Esophagus squamous epithelium (tissue), 5 donors: ENCODE measurements at regions not wholly inside any gene's neighbourhood (a gene's known extent, or its start where the extent isn't known, plus 50 kb on each side); places are given as distances from the start of the nearest gene placed in this dataset.

Experiments used
- DNase-seq: peaks from one replicate; lab custom pipeline; 2025; lab: John Stamatoyannopoulos, UW
- H3K27ac ChIP-seq, 4 donors: fragments of 200-600 bp; sonication (generic); one replicate each; pipeline ENCODE4 v1.5.1; 2016 to 2019; ENCODE audit warnings: mild to moderate bottlenecking in 1 of 4
- H3K27me3 ChIP-seq, 4 donors: fragments of 200-600 bp; sonication (generic); 1 replicate in 3 of 4; 2 replicates in 1 of 4; pipeline versions ENCODE4 v1.5.1 to v1.6.0; 2017 to 2021; ENCODE audit warnings: antibody characterized with exemption in 1 of 4
- H3K36me3 ChIP-seq, 3 donors: fragments of 200-600 bp; sonication (generic); one replicate each; pipeline ENCODE4 v1.5.1; 2016 to 2019
- H3K4me1 ChIP-seq, 3 donors: fragments of 200-600 bp; sonication (generic); one replicate each; pipeline ENCODE4 v1.5.1; 2017 to 2019
- H3K4me3 ChIP-seq, 4 donors: fragments of 200-600 bp; sonication (generic); 1 replicate in 3 of 4; 2 replicates in 1 of 4; pipeline ENCODE4 v1.5.1; 2016 to 2019; ENCODE audit warnings: mild to moderate bottlenecking in 2 of 4, moderate library complexity in 1 of 4
- H3K9me3 ChIP-seq, 3 donors: fragments of 200-600 bp; sonication (generic); one replicate each; pipeline ENCODE4 v1.5.1; 2016 to 2019
- CTCF ChIP-seq, 6 experiments: fragments of 450-650 bp in 4 of 6; fragments of 200-600 bp in 2 of 6; sonication (generic) in 2 of 6; IDR thresholded peaks; one replicate each; pipeline ENCODE4 v1.5.1; 2016 to 2019; ENCODE audit warnings: antibody characterized with exemption in 6 of 6, mild to moderate bottlenecking in 4 of 6, moderate library complexity in 4 of 6
- POLR2A ChIP-seq, 4 donors: fragments of 450-650 bp; IDR thresholded peaks; one replicate each; pipeline ENCODE4 v1.6.1; 2017; ENCODE audit warnings: antibody characterized with exemption in 4 of 4, mild to moderate bottlenecking in 4 of 4, moderate library complexity in 3 of 4
- WGBS, 2 donors: methylation state at CpG; one replicate each; pipeline ENCODE4 v1.1.5; 2018; 5-methylcytosine and 5-hydroxymethylcytosine counted together
- intact Hi-C: fragments of 100-400 bp; cut with DNase I; formaldehyde crosslinking; loops from one replicate; pipeline ENCODE4 v1.15.0; 2022
- donor health status: DM: yes; HTN: yes; CAD: no.

- Histone ChIP-seq H3K36me3 (no peaks in the 10 kb centered on the region), H3K9me3 (no peaks in the 10 kb centered on the region), H3K27ac (peak overlapping the region; percentile 52 to 84 (median 66)), H3K4me3 (peak overlapping the region; percentile 3 to 27 (median 18)), H3K27me3 (no peaks in the 10 kb centered on the region), H3K4me1 (peaks cover 11 to 49% (median 12%) of the 10 kb centered on the region in 3 donors)
- no peak for DNase-seq
- WGBS, 2 donors: 15 to 20% methylated on average over 5 of the region's 5 CpGs
- intact Hi-C loops: no loop called here
- TF ChIP-seq CTCF (IDR thresholded peaks at IDR 0.05): peak in 5 of 6 experiments; percentile 8 to 54 (median 37)
- no peak for TF ChIP-seq POLR2A (IDR thresholded peaks at IDR 0.05)
Observed at GRCh38 chr17:68794636-68795434, 160.4 kb downstream of the ABCA8 start.

GRCh38 chr17:68792873-68793272, 162.3 kb downstream of the ABCA8 start:
- intact Hi-C loops: no loop called here
- H3K27ac ChIP-seq: peak overlapping the region in 3 of 4 donors; percentile 19 to 72 (median 61)
- WGBS, 2 donors: 49 to 55% methylated on average over 2 of the region's 2 CpGs

GRCh38 chr17:68792042-68792685, 163.0 kb downstream of the ABCA8 start:
- Histone ChIP-seq H3K27ac (peak overlapping the region in 3 of 4 donors; percentile 19 to 72 (median 64)), H3K4me3 (no peak overlapping the region), H3K36me3 (no peaks in the 10 kb centered on the region), H3K4me1 (peaks cover 11 to 49% (median 12%) of the 10 kb centered on the region in 3 donors), H3K27me3 (no peaks in the 10 kb centered on the region), H3K9me3 (no peaks in the 10 kb centered on the region)
- DNase-seq: no peak
- intact Hi-C loops: no loop called here
- 29 to 39% methylated on average over 3 of the region's 3 CpGs for WGBS, 2 donors
- TF ChIP-seq POLR2A (IDR thresholded peaks at IDR 0.05) (no peak), CTCF (IDR thresholded peaks at IDR 0.05) (no peak)

More at GRCh38 chr17:68792873-68793272, 162.3 kb downstream of the ABCA8 start:
- Histone ChIP-seq H3K27me3 (no peaks in the 10 kb centered on the region), H3K4me1 (peaks cover 11 to 49% (median 12%) of the 10 kb centered on the region in 3 donors), H3K36me3 (no peaks in the 10 kb centered on the region), H3K4me3 (no peak overlapping the region), H3K9me3 (no peaks in the 10 kb centered on the region)
- DNase-seq: no peak
- no peak for TF ChIP-seq CTCF (IDR thresholded peaks at IDR 0.05)
- TF ChIP-seq POLR2A (IDR thresholded peaks at IDR 0.05): no peak

GRCh38 chr17:68790931-68791330, 164.3 kb downstream of the ABCA8 start:
- intact Hi-C loops: no loop called here
- Histone ChIP-seq H3K4me3 (no peak overlapping the region), H3K36me3 (no peaks in the 10 kb centered on the region), H3K27me3 (peaks cover 0 to 2% (median 0%) of the 10 kb centered on the region in 4 donors), H3K4me1 (peaks cover 11 to 49% (median 12%) of the 10 kb centered on the region in 3 donors), H3K9me3 (no peaks in the 10 kb centered on the region), H3K27ac (peak overlapping the region in 2 of 4 donors; percentile 53 to 64)
- DNase-seq: no peak
- TF ChIP-seq POLR2A (IDR thresholded peaks at IDR 0.05) (no peak), CTCF (IDR thresholded peaks at IDR 0.05) (no peak)
- WGBS, 2 donors: 56 to 66% methylated on average over 4 to 6 of the region's 6 CpGs

GRCh38 chr17:68790492-68790891, 164.7 kb downstream of the ABCA8 start:
- H3K9me3 ChIP-seq: no peaks in the 10 kb centered on the region
- intact Hi-C loops: no loop called here
- H3K36me3 ChIP-seq: no peaks in the 10 kb centered on the region
- peaks cover 11 to 44% (median 12%) of the 10 kb centered on the region in 3 donors for H3K4me1 ChIP-seq
- WGBS, 2 donors: 71 to 91% methylated on average over 1 to 3 of the region's 3 CpGs
- peaks cover 0 to 7% (median 0%) of the 10 kb centered on the region in 4 donors for H3K27me3 ChIP-seq
- peak overlapping the region in 2 of 4 donors; percentile 53 to 64 for H3K27ac ChIP-seq
- no peak for TF ChIP-seq POLR2A (IDR thresholded peaks at IDR 0.05)
- no peak for TF ChIP-seq CTCF (IDR thresholded peaks at IDR 0.05)
- no peak overlapping the region for H3K4me3 ChIP-seq
- DNase-seq: no peak
